GM19351 (cell line): ENCODE measurements at regions not wholly inside any gene's neighbourhood (a gene's known extent, or its start where the extent isn't known, plus 50 kb on each side); places are given as distances from the start of the nearest gene placed in this dataset.
A peak's percentile ranks its signal among the peaks of the same experiment; 100 is the strongest.

ENCODE experiments used
- ATAC-seq: cut with Tn5 transposase; IDR thresholded peaks from one replicate; pipeline ENCODE4 v1.9.1; 2021; ENCODE audit warnings: mild to moderate bottlenecking, moderate library complexity; ENCODE audit not compliant: unreplicated experiment

DNA sequence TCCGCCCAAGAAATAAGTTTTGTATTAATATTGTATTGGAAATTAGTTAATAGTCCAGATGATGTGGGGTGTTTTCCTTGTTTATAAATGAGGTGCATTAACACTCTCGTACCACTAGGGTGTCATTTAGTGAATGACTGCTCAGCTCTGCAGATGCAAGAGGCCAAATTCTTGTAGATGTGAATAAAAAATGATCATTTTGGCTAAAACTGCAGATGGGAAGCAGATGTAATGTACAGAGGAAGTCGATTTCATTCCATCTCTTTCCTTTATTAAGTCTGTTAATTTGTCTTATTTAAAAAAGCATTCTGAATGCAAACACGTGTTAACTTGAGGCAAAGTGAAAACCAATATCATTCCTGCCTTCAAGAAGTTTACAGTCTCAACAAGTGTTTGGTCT is 108.1 kb downstream of the DHX15 start:
- ATAC-seq, result peak; percentile 20

DNA sequence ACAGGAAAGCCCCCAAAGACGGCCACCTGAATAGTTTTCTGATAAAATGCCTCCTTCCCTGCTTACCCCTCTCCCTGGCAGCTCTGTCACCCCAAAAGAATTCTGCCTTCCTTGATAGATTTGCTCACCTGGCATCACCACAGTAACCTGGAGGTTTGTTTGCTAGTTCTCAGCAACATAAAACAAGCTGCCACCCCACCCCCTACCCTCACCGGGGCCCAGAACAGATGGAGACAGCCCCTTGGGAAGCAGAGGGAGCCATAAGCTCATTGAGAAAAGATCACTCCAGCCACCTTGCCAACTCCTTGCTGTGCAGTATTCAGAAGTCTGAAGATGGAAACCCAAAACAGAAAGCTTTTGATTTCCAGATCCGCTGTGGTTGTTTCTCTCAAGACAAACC is 108.6 kb downstream of the DHX15 start:
- no peak for ATAC-seq

DNA sequence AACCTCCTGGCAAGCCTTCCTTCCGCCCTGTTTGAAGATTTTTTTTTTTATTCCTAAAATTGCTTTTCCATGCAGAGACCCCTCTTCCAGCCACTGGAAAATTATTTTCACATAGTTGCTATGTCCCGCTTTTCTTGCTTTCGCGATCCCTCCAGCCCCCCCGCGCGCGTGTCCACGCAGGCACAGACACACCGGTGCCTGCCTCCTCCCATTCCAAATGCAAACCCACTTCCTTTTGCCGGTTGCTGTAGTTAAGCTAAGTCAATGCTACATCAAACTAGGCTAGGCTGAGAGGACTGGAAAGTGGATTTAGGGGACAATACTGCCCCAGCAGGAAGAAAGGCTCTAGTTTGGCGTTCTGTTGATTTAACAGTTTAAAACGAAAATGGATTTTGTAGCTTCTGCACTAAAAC is 111.0 kb downstream of the DHX15 start:
- no peak for ATAC-seq

DNA sequence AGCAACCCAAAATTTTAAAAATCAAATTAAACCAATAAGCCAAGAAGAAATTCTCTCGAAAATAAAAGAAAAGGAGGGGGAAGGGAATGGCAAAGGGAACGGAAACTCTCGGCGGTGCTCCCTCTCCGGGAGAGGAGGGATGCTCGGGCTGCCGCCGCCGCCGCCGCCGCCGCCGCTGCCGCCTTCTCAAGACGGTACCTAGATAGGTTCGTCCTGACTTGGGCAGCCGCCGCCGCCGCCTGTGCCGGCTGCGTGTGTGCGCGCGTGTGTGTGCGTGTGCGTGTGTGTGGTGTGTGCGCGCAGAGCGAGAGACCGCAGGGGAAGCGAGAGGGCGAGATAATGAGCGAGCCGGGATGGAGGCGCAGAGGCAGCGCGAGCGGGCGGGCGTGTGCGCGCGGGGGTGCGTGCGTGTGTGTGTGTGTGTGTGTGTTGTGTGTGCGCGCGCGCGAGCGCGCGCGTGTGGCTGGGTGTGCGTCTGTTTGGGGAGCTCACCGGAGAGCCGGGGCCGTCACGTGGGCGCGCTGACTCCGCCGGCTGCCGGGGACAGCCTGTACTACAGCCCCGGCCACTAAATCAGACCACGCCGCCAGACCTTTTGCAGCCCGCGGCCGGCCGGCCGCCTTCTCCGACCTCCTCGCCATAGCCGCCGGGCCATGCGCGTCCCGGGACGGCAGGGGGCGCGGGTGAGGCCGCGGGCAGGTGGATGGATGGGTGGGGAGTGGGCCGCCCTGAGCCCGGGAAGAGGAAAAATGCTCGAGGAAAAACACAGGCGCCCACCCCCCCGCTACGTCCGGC is 111.6 kb downstream of the DHX15 start:
- peak; percentile 63 for ATAC-seq

DNA sequence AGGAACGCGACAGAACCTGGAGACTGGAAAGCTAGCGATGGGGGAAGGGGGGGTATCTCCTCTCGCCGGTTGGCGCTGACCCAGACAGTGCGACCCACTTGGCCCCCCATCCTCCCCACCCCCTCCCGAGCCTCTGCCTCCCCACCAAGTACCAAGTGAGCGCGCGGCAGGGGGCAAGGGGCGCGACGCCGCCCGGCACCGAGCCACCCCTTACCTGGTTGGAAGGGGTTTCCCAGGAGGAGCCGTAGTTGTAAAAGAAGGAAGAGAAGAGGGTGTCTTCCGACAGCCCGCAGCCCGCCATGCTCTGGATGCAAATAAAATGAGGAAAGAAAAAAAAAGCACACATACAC is 112.2 kb downstream of the DHX15 start:
- no peak for ATAC-seq

DNA sequence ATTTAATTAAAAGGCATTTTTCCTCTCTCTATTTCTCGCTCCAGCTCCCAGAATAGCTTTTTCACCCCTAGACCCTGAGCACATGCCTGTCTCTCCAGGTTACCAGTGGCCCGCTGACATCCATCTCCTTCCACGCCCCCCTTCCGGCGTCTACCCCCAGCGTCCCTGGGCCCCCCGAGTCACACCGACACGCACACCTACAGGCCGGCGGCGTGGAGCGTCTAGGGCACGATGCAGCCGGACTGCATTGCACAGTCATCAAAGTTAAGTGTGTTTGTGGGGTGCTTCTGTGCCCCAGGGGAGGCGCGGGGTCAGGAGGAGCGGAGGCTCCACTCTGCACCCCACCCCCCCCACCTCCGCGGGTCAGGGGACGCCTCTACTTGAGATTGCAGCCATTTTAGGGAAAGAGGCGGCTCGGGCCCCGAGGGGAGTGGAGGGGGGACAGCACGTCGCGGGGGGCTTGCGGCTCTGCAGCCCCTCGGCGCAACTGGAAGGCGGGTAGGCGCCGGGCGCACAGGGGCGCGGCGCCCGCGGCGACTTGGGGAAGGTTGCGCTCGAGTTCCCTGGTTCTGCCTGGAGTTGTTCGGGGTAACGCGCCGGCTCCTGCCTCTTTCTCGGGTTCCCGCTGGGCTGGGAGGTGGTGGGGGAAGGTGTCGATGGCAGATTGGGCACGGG is 112.7 kb downstream of the DHX15 start:
- no peak for ATAC-seq

DNA sequence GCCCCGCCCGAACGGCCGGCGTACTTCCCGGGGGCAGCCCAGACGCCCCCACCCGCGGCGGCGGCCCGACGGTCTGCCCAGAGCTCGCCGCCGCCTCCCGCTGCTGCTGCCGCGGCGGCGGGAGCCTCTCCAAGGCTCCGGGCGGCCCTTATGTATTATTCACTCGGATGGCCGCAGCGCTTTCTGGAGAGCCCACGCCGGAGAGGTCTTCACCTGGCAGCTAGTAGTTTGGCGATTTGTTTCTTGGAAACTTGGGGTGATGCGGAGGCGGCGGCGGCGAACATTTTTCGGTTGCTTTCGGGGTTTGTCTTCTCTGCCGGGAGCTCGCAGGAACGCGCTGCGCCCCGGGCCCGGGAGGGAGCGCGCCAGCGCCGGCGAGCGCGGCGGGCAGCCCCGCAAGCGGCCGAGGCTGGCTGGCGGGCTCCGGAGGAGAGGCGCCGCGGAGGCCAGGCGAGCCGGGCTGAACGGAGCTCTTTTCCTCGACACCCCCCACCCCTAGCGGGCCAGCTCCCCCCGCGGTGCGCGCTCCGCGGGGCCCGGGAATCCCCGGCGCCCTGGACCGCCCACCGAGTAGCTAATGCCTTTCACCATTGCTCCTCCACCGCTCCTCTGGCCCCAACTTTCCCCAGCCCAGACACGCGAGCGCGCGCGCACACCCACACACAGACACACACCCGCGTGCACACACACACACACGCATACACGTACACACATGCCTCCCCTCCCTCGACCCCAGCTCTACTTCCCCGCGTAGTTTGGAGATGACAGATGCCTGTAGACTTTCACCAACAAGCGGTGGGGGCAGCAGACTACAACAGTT is 113.5 kb downstream of the DHX15 start:
- no peak for ATAC-seq

DNA sequence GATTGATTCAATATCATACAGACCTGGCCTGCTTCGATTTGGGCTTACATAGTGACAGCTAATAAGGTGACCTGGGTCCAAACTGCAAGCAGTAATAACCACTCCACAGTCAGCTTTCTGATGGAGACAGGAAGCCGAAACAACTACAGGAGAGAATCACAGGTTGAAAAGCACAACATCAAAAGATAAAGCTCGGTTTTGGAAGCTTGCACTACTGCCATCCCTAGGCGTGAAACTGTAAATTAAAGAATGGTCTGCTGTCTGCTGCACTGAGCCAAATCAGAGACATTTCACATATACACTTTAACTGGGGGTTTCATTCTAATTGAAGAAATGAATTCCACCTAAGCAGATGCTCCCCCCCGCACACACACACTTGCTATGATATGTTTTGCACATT is 116.3 kb downstream of the DHX15 start:
- ATAC-seq, result no peak

DNA sequence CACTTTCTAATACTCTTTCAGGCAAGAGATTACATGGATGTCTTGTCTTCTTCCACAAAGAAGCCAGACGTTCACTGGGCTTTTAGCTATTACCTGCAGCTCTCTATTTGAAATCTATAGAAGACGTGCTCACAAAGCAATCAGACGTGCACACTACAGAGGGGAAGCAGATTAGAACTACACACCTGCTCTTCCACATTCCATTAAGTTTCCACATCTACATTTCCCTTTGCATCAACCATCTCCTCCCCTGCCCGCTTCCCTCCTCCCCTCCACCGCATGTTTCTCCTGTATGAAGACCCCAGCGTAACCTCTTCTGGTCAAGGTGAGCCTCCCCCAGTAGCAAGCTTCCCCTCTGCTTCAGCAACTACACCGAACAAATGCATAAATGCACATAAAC is 119.8 kb downstream of the DHX15 start:
- ATAC-seq, result no peak

DNA sequence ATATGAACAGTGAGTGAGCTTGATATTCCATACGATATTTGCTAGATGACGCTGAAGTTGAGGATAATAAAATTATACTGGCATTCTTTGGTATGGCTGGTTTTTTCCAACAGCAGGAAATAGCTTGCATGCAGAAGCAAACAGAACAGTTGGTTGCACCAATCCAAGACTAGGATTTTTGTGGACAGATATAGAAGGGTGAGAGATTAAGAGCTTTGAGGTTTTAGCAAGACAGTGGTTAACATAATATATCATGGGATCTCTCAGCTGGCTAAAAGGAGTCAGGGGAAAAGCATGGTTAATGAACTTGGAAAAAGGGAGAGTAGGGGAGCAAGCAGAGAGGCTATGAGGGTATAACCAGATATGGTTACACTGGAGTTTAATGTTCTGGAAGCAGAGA is 127.9 kb downstream of the DHX15 start:
- no peak for ATAC-seq

DNA sequence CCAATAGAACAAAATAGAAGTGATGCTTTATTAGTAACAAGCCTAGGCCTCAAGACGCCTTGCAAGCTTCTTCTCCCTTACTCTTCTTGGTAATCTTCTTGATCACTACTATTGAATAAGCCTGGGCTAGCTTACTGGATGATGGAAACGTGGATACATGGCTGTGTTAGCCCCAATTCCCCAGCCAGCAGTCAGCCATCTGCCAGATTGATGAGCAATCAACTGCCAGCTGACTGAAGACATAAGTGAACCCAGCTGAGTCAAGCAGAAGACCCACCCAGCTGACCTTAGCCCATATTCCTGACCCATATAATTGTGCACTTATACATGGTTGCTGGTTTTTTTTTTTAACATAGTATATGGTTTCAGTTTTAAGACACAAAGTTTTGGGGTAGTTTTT is 130.4 kb downstream of the DHX15 start:
- ATAC-seq, result no peak

DNA sequence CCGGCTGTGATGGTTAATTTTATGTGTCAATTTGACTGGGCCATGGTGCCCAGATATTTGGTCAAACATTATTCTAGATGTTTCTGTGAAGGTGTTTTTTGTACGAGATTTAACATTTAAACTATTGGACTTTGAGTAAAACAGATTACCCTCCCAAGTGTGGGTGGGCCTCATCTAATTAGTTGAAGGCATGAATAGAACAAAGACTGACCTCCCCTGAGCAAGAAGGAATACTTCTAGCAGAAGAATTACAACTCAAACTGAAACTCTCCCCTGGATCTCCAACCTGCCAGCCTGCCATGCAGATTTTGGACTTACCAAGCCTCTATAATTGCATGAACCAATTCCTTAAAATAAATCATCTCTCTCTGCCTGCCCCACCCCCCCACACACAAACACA is 132.5 kb downstream of the DHX15 start:
- ATAC-seq, result no peak

DNA sequence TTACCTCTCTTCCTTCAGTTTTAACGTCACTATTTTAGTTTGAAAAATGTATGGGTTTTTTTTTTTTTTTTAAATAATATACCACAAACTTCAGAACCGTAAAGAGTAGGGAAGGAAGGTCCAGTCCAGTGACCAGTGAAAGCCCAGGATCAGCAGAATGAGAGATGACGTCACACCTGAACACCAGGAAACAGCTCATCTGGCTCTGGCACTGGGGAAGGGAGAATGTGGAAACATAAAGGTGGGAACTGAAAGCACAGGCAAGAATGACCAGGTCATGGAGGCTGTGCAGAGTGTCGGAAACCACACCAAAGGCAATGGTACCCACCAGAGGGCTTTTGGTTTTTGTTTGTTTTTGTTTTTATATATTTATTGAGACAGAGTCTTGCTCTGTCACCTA is 141.2 kb downstream of the DHX15 start:
- no peak for ATAC-seq

DNA sequence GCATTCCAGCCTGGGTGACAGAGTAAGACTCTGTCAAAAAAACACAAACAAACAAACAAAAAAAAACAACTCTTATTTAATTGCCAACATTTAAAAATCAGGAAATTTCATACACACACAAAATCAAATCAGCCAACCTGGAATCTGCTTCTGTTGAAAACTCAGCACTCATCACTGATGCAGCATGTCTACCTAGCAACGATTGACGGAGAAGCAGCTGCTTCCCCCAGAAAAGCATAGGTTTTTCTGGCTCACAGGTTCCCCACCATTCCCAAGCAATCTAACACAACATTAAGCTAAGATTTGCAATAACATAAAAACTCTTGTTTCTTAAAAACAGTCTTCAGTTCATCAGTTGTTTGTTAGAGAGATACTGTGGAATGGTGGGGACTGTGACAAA is 143.6 kb downstream of the DHX15 start:
- no peak for ATAC-seq

DNA sequence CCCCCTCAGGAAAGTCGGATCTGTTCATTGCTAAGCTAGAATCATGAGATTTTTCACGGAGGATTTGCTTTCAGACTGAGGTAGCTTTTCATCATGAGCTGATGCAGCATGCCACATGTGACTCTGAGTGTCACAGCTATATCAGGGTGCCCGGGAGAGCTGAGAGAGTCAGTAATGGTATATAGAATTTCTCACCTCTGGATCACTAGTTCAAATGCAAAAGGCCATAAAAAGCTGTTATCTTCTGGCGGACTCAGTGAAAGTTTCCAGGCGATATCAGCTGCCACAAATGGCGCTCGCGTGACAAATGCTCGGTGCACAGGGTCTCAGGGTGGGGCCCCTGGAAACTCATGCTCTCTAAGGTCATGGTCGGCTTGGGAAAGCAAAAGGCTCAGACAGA is 150.1 kb downstream of the DHX15 start:
- ATAC-seq, result no peak

DNA sequence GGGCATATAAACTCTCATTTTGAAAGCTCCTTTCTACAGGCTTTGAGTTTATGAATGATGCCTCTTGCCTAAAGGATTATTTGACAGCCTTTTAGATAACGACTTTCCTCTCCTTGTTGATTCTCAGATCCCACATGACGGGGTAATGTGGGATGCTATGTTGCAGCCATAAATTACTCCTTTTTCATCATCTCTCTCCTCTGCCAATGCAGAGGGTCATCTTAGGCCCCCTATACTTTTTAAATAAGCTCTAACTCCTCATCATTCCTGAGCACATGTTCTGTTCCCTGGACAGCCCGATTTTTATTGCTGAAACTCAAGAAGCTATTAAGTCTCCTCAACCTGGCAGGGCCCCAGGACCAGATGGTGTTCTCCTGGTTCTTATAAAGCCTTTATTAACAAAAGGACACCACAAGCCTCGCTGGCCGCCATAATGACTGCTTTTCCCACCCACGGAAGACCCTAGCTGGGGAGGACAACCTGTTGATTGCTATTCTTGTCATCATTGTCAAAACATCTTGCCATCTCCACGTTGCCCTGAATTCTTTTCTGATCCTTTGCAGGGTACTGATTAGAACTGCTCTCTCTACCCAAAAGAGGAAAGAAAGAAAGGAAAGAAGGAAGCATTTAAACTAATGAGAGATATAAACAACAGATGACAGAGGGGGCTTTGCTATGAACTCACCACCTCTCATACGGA is 150.7 kb downstream of the DHX15 start:
- ATAC-seq, result no peak

DNA sequence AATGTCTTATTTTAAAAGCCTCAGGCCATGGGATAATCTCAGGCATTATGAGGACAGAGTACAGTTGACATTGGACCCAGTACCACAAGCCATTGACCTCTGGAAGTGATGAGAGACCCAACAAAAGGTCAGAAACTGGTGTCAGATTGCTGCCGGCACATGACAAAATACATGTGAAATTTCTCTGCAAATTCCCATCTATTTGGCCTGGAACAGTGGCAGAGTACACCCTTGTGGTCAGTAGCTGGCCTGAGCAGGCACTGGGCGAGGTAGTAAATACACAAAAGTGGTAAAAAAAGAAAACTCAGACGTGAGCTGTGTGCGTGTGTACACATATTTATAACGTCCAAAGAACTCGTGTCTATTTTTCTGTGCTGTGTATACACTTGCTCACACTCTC is 155.5 kb downstream of the DHX15 start:
- ATAC-seq, result no peak

DNA sequence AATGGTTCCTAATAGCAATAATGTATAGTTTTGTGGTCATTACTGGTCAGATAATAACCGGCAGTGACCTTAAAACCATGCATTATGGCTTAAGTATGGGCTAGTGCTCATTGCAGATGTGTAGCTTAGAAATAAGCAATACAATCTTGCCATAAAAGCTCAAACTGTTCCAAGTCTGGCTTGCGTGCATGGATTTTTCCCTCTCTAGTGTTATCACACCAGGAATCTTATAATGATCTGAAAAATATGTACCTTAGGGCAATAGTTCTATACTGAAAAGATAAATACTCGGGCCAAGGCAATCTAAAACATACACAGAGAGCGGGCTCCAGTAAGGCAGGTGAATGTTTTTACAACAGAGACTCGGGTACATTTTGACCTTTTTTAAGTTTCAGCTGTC is 157.8 kb downstream of the DHX15 start:
- ATAC-seq, result no peak

DNA sequence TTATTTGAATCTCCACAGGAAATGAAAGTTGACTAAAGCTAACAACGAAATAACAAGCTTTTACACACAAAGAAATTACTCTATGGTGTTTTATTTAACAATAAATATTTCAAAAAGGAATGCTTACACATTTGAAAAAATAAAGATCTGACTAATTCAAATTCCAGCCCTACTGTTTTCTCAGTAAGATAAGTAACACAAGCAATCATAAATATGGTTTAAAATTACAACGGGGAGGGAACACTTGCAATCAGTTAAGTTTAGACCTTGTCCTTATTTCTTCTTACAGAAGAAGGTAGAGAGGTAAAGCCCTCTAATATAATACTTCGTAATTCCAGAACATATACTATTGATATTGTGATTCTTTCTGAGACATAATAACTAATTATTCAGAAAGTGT is 158.5 kb downstream of the DHX15 start:
- ATAC-seq, result no peak

DNA sequence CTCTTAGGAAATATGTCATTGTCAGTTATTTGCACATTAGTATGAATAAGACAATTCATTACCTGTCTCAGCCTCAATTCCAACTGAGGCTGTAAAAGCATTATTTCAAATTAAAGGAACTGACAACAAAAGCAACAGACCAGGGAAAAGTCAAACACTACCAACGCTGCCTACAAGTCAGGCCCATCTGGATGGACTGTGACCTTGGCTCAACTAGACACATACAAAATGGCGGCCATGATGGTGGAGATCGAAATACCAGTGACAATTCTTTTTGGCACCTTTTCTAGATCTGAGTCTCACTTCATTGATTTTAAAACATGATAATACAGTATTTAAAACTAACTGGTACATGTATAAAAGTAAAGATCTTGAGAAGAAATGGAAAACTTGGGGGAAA is 160.7 kb downstream of the DHX15 start:
- ATAC-seq, result no peak

DNA sequence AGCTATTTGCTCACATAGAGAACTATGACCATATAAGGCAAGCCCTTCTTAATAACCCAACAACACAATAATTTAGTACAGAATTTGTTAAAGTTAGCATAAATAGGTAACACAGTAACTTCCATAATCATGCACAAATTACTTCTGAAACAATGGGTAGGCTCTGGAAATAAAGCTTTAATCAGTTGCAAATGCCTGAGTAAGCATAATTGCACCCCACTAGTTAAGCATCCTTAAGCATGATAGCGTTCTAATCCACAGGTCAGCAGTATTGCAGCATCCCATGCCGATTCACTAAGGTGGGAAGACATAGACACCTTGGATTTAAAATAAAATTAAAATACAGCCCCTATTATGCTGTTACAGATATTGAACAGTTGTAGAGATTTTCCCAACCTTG is 161.7 kb downstream of the DHX15 start:
- ATAC-seq, result no peak
